ENCODE measurements at regions not wholly inside any gene's neighbourhood (a gene's known extent, or its start where the extent isn't known, plus 50 kb on each side); places are given as distances from the start of the nearest gene placed in this dataset.

GRCh38 chr3:72155391-72156064 is 370.6 kb upstream of the PROK2 start:
- WGBS, 2 experiments (ENCODE audit: extremely low coverage in 1 of 2, insufficient coverage in 1 of 2, insufficient read length in 1 of 2, insufficient replicate concordance in 2 of 2, low coverage in 1 of 2, low lambda C conversion rate in 2 of 2, missing lambda C conversion rate in 1 of 2), result 90% methylated on average over 12 of the region's 12 CpGs; no CpG with 5 or more reads in 1 of the 2 experiments
- Histone ChIP-seq H3K4ac (replicated peaks; ENCODE audit: insufficient read length, low read depth, low read length) (no peak overlapping the region), H2AK5ac (ENCODE audit: low read depth, low read length) (no peak overlapping the region), H3K23ac (ENCODE audit: insufficient read length) (no peak overlapping the region), H3K4me3 (ENCODE audit: extremely low read depth in 1 of 4, insufficient read depth in 2 of 4, low read depth in 3 of 4, low read length in 4 of 4) (no peak overlapping the region), H4K8ac (ENCODE audit: extremely low read depth, insufficient read depth, low read length) (peak overlapping the region; percentile 26; the same call in 1 of the 2 replicates), H3K23me2 (ENCODE audit: low read depth, low read length) (no peaks in the 10 kb centered on the region; the same call in 1 of the 2 replicates), H3K14ac (ENCODE audit: insufficient read length) (no peak overlapping the region), H4K91ac (replicated peaks; ENCODE audit: insufficient read length, low read length) (no peak overlapping the region), H2BK12ac (ENCODE audit: low read depth, low read length) (no peak overlapping the region), H3K9ac (replicated peaks in 1 of 4; ENCODE audit: extremely low read depth in 1 of 4, low read depth in 3 of 4, low read length in 3 of 4) (no peak overlapping the region), H3K79me1 (ENCODE audit: low read depth, low read length) (no peaks in the 10 kb centered on the region), H4K20me1 (replicated peaks in 1 of 2; ENCODE audit: control insufficient read depth in 1 of 2, insufficient read depth in 2 of 2, low read length in 2 of 2) (no peaks in the 10 kb centered on the region), H3K4me2 (ENCODE audit: insufficient read depth in 1 of 2, low read depth in 2 of 2, low read length in 2 of 2) (no peak overlapping the region), H2BK120ac (replicated peaks; ENCODE audit: low read depth, low read length) (no peak overlapping the region), H3K79me2 (ENCODE audit: control insufficient read depth in 1 of 2, insufficient read depth in 2 of 2, low read length in 2 of 2) (no peaks in the 10 kb centered on the region), H3K36me3 (ENCODE audit: control insufficient read depth in 2 of 4, insufficient read depth in 4 of 4, low read length in 3 of 4) (no peaks in the 10 kb centered on the region), H3K27me3 (replicated peaks in 1 of 4; ENCODE audit: control insufficient read depth in 3 of 4, extremely low read depth in 1 of 4, insufficient read depth in 3 of 4, low read length in 3 of 4) (no peaks in the 10 kb centered on the region), H4K5ac (ENCODE audit: insufficient read length, low read depth, low read length) (no peak overlapping the region), H3K18ac (ENCODE audit: extremely low read depth, low read length) (no peak overlapping the region), H3K9me3 (ENCODE audit: insufficient read depth in 2 of 2, low read depth in 1 of 2, low read length in 1 of 2) (peaks cover 5 to 8% of the 10 kb centered on the region in 2 experiments; a peak in 2 of 4 replicates), H3K4me1 (replicated peaks in 1 of 4; ENCODE audit: control insufficient read depth in 3 of 4, insufficient read depth in 4 of 4, low read length in 3 of 4) (no peaks in the 10 kb centered on the region), H2BK15ac (ENCODE audit: low read length) (no peak overlapping the region), H2AFZ (ENCODE audit: low read length) (no peak overlapping the region), H3K56ac (replicated peaks; ENCODE audit: insufficient read length, low read depth, low read length) (no peak overlapping the region), H3K27ac (ENCODE audit: low read depth, low read length) (no peak overlapping the region), H2BK5ac (ENCODE audit: low read depth, low read length) (no peak overlapping the region), H2BK20ac (ENCODE audit: low read length) (no peak overlapping the region)
- POLR2A ChIA-PET (ENCODE audit: partially characterized antibody), result interaction anchor here (0.8 kb wide), 1 partner anchor 10 kb away, joined by 3 read pairs; no protein-coding TSS in a partner anchor
- DNase-seq (ENCODE audit: low read depth in 1 of 2, low spot score in 2 of 2) (no peak), FAIRE-seq (no peak)
- CTCF ChIA-PET (ENCODE audit: partially characterized antibody), result interaction anchor here (0.8 to 1.4 kb wide), 2 partner anchors 225 to 280 kb away, joined by 3 read pairs; no protein-coding TSS in a partner anchor
- TF ChIP-seq CBX5 (IDR thresholded peaks at IDR 0.05; ENCODE audit: low read depth, low read length), result no peak
- TF ChIP-seq JUND (IDR thresholded peaks at IDR 0.05; ENCODE audit: low read length), result no peak
- TF ChIP-seq ASH2L (IDR thresholded peaks at IDR 0.05; ENCODE audit: low read length), result no peak
- TF ChIP-seq KDM4A (IDR thresholded peaks at IDR 0.05; ENCODE audit: low read depth, low read length, severe bottlenecking), result no peak
- no peak for TF ChIP-seq CHD1 (IDR thresholded peaks at IDR 0.05; ENCODE audit: low read depth, low read length)
- TF ChIP-seq TAF1 (IDR thresholded peaks at IDR 0.05; ENCODE audit: low read depth, low read length), result no peak
- no peak for TF ChIP-seq SIX5 (IDR thresholded peaks at IDR 0.05; ENCODE audit: low read depth, low read length)
- TF ChIP-seq POU5F1 (IDR thresholded peaks at IDR 0.05; ENCODE audit: low read depth, low read length), result no peak
- no peak for TF ChIP-seq YY1 (IDR thresholded peaks at IDR 0.05; ENCODE audit: low read depth, low read length)
- TF ChIP-seq GTF2F1 (IDR thresholded peaks at IDR 0.05; ENCODE audit: borderline replicate concordance, low read depth, low read length), result no peak
- TF ChIP-seq SIN3A (conservative IDR thresholded peaks at IDR 0.05 in 1 of 2, IDR thresholded peaks at IDR 0.05 in 1 of 2; ENCODE audit: low read depth in 1 of 2, low read length in 2 of 2), result no peak
- no peak for TF ChIP-seq CTBP2 (IDR thresholded peaks at IDR 0.05; ENCODE audit: borderline replicate concordance, insufficient read depth, insufficient read length, low read length)
- TF ChIP-seq KDM1A (IDR thresholded peaks at IDR 0.05; ENCODE audit: borderline replicate concordance, low read length), result no peak
- TF ChIP-seq GABPA (IDR thresholded peaks at IDR 0.05; ENCODE audit: borderline replicate concordance, insufficient read depth, low read length), result no peak

Measured in H1 (cell line).